ENCODE measurements at regions not wholly inside any gene's neighbourhood (a gene's known extent, or its start where the extent isn't known, plus 50 kb on each side); places are given as distances from the start of the nearest gene placed in this dataset.

- TF ChIP-seq TCF4 (CRISPR knock-in tag; IDR thresholded peaks at IDR 0.05; ENCODE audit: borderline replicate concordance) (no peak), PATZ1 (CRISPR knock-in tag; IDR thresholded peaks at IDR 0.05; ENCODE audit: borderline replicate concordance) (no peak), ZFP30 (CRISPR knock-in tag; IDR thresholded peaks at IDR 0.05) (no peak), RARB (CRISPR knock-in tag; IDR thresholded peaks at IDR 0.05) (no peak), TSHZ2 (CRISPR knock-in tag; IDR thresholded peaks at IDR 0.05) (no peak), CSRNP3 (CRISPR knock-in tag; IDR thresholded peaks at IDR 0.05) (no peak), SNAI2 (CRISPR knock-in tag; IDR thresholded peaks at IDR 0.05) (no peak), CREB5 (CRISPR knock-in tag; IDR thresholded peaks at IDR 0.05; ENCODE audit: low read depth) (no peak), ZFP3 (CRISPR knock-in tag; IDR thresholded peaks at IDR 0.05) (no peak), ZNF70 (CRISPR knock-in tag; IDR thresholded peaks at IDR 0.05) (no peak)
Measured at GRCh38 chr16:73853968-73854367, 442.6 kb upstream of the PSMD7 start.

All from SK-N-SH treated with all-trans-retinoic acid at 6 μM for 48 hours (cell line).